CD4-positive, alpha-beta T cell treated with Interleukin-6 at 100 ng/mL for 8 hours (primary cell): ENCODE measurements at regions not wholly inside any gene's neighbourhood (a gene's known extent, or its start where the extent isn't known, plus 50 kb on each side); places are given as distances from the start of the nearest gene placed in this dataset.

ENCODE experiments used
- DNase-seq: peaks from one replicate; pipeline ENCODE4 v3.0.0-alpha.2; 2020; ENCODE audit warnings: mixed read lengths, low spot score

DNA sequence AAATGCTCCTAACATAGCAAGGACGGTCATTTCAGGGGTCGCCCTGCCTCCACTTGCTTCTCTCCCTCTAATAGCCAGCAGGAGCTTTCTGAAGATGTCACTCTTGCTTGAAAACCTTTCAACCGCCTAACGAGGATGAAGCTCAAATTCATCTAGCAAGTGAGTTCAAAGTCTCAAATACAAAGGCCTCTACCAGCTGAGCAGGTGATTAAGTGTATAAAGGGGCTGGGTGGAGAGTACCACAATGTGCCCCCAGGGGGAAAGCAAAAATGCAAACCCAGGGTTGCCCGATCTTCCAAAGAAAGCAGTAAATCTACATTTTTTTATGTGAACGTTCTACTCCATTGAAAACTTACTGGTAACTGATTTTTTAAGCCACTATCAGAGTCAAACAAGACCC is 50.4 kb upstream of the GRIP2 start:
- DNase-seq = no peak

DNA sequence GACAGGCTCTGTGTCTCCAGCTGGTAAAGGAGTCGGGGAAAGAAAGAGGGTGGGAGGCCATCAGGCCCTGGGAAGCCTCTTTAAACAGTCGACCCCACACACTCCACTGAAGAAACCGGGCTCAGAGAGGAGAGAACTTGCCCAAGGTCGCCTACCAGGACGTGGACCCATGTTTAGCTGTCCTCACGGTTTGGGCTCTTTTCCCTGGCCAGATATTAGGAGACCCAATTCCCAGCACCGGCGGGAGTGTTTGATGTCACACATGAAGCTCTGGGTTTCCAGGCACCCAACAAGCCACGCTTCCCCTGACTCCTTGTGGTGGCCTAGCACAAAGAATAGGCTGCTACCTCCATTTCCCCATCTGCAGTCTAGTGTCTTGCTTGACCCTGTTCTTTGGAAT is 52.2 kb upstream of the GRIP2 start:
- DNase-seq = no peak

DNA sequence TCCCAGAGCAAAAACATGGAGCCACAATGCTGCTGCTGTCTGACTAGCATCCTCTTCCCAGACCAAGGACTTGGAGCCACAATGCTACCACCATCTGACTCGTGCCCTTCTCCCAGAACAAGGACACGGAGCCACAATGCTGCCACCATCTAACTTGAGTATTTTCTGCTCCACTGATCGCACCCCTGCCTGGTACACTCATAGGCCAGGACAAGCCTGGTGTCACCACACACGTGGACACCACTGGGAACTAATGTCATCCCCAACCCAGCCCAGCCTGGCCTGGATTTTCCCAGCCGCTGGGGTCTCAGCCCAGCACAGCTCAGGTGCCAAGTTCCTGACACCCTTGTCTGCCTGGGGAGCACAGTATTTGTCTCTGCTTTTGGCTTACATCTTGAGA is 52.7 kb upstream of the GRIP2 start:
- DNase-seq = no peak

DNA sequence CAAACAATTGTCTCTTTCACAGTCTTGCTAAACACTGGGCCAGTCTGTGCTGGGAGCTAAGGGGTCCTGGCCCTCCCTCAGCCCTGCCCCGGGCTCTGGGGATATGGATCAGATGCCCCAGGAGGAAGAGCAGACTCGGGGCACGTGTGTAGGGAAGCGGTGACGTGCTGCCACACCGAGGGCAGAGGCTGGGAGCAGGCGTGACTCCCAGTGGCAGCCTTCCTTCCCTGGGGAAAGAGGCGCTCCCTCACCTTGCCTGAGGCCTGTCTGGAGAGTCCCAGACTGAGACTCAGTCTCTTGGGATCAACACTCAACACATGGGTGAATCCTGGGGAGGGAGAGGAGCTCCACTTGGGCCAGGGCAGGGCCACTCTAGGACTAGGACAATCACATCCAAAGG is 54.1 kb upstream of the GRIP2 start:
- DNase-seq = no peak

DNA sequence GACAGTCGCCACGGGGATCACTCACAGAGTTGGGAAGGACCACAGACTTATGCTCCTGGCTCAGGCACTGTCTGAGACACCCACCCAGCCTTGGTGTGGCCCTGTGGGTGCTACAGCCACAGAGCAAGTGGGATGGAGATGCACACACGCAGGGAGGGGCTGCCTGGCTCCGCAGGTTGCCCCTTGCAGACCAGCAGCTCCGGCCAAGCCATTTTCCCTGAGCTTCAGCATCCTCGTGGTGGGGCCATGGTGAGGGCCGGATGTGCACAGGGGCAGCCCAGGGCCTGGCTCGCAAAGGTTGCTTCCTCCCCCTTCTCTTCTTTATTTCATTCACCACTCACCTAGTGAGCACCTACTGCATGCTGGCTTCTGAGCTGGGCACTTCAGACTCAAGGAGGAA is 55.4 kb upstream of the GRIP2 start:
- no peak for DNase-seq

DNA sequence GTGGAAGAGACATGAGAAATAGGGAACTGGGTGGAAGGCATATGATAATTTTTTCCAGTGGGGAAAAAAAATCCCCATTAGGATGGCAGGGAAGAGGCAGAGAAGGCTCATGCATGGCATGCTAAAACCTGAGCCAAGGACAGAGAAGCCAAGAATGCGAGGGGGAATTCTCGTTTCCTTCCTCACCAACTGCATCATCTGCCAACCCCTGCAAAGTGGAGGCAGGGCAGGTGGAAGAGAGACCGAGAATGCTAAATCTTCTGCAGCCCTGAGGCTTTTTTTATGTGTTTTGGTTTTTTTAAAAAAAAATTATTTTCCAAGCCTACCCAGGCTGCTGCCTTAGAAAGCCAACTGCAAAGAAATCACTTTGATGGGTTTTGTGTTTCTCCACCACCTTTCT is 54.3 kb upstream of the CCDC174 start:
- no peak for DNase-seq

DNA sequence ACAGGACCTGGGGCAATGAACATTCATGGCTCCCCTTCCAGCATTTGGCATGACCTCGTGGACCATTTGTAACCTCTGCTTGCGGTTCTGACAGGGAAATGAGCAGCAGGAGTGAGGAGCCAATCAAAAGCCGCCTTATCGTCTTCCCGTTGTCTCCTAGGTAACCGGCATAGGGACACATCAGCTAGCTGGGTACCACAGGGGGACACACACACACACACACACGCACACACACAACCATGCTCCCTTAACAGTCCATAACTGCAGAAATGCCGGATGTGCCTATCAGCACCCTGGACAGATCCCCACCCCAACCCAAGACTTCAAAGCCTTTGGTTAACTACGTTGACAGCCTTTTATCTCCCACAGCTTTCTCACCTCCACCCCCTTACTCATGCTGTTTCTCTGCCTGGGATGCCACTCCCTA is 53.4 kb upstream of the CCDC174 start:
- peak; percentile 12 for DNase-seq

DNA sequence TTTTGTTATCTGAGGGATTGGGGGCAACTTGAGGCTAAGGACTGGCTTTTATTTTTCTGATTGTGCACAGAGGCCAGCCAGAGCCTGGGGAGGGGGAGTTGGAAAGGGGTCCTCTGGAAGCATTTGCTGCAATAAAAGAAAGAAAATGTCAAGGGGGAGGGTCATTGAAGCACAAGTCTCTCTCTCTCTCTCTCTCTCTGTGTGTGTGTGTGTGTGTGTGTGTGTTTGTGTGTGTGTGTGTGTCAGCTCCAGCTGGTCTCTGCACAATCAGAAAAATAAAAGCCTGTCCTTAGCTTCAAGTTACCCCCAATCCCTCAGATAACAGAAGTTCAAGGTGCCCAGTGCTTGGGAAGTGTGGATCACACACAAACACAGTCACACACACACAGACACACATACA is 52.1 kb upstream of the CCDC174 start:
- DNase-seq = no peak

DNA sequence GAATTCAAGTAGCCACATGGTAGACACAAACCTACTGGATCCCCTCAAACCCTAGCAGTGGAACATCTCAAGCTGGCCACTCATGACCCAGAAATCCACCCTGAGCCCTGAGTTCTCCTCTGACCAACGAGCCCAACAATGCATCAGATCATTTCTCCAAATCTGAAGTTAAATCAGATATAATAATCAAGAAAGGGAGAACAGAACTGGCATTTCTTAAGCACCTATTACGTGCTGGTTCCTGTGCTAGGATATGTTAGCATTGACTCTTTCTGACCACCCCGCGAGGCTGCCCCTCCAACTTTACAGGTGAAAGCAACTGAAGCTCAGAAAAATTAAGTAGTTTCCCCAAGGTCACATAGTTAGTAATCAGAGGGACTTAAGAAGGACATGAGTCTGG is 51.5 kb upstream of the CCDC174 start:
- no peak for DNase-seq

DNA sequence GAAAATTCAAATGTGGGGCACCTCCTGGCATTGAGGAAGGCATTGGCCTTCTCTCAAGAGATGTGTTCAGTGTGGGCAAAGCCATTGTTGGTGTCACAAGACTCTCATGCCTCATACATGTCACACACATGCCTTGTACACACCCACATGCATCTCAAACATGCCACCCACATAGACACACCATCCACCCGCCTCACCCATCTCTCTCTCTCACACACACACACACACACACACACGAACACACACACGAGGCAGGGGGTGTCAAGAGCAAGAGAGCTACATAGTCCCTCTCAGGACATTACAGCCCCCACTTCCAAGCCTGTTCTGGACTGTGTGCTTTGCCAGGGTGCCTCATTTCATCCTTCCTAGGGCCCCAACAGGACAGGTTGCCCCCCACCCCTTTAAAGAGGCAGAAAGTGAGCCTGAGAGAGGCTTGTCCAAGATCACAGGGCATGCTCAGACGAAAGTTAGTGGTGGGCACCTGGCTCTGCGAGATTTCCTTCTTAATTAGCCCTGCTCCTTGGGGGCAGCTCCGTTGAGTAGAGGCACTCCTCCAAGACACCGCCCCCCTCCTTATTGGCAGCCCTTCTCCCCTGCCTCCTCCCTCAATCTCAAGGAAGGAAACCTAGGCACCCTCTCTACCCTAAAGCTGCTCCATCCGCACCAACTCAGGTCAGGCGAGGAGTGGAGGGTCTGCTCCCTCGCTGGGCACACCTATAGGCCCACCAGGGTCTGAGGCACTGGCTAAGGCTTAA is 50.5 kb upstream of the CCDC174 start:
- no peak for DNase-seq

DNA sequence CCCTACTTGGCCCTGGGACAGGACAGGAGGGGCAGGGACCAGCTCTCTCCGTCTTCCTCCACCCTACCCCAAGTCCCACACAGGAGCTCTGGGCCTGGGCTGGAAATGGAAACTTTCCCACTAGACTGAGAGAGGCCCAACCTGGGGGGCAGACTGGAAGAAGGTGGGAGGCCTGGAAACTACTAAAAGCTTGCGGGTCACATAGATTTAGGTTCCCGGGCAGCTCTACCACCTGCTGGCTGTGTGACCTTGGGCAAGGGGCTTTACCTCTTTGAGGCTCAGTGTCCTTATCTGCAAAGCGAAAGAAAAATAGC is 49.9 kb upstream of the CCDC174 start:
- DNase-seq = no peak
